Keratinocyte (primary cell): ENCODE measurements at regions not wholly inside any gene's neighbourhood (a gene's known extent, or its start where the extent isn't known, plus 50 kb on each side); places are given as distances from the start of the nearest gene placed in this dataset.

Experiments
- DNase-seq: peaks from one replicate; pipeline ENCODE4 v3.0.0-alpha.2; 2011; ENCODE audit warnings: low read depth, missing footprints, low spot score
- FAIRE-seq: peaks from 2 replicates; lab custom pipeline; 2011; peaks lifted over from hg19 to GRCh38; lab: Jason Lieb, UNC
- H2AFZ ChIP-seq: 2 replicates; pipeline ENCODE4 v1.6.0; 2012; ENCODE audit warnings: low read length, control low read depth, inconsistent platforms; ENCODE audit not compliant: control insufficient read depth
- H3K27ac ChIP-seq: 2 replicates; pipeline ENCODE4 v1.5.1; 2011; ENCODE audit warnings: low read length; ENCODE audit not compliant: control insufficient read depth, insufficient read depth
- H3K27me3 ChIP-seq: 3 replicates; pipeline ENCODE4 v1.6.0; 2011; ENCODE audit warnings: low read length; ENCODE audit not compliant: control insufficient read depth, insufficient read depth; ENCODE audit errors: extremely low read depth
- H3K36me3 ChIP-seq, 2 experiments: 2 replicates in 1 of 2; 3 replicates in 1 of 2; pipeline ENCODE4 v1.5.1; 2011; ENCODE audit warnings: low read length in 2 of 2, mild to moderate bottlenecking in 1 of 2; ENCODE audit not compliant: control insufficient read depth in 2 of 2, insufficient read depth in 2 of 2; ENCODE audit errors: extremely low read depth in 1 of 2
- H3K4me1 ChIP-seq: 3 replicates; pipeline ENCODE4 v1.5.1; 2011; ENCODE audit warnings: low read length; ENCODE audit not compliant: control insufficient read depth, insufficient read depth; ENCODE audit errors: extremely low read depth
- H3K4me2 ChIP-seq: 3 replicates; pipeline ENCODE4 v1.6.0; 2011; ENCODE audit warnings: low read depth, low read length; ENCODE audit not compliant: control insufficient read depth, insufficient read depth; ENCODE audit errors: extremely low read depth
- H3K4me3 ChIP-seq, 3 experiments: fragments of 200-600 bp in 1 of 3; sonication (generic) in 1 of 3; 2 replicates in 2 of 3; 3 replicates in 1 of 3; pipeline ENCODE4 v1.5.1; 2011 to 2016; ENCODE audit warnings: low read length in 3 of 3, mild to moderate bottlenecking in 3 of 3, control low read depth in 2 of 3, inconsistent platforms in 1 of 3, low read depth in 1 of 3, mixed read lengths in 1 of 3, mixed run types in 1 of 3, moderate library complexity in 1 of 3; ENCODE audit not compliant: control insufficient read depth in 2 of 3, insufficient read depth in 2 of 3; ENCODE audit errors: extremely low read depth in 1 of 3
- H3K79me2 ChIP-seq: 2 replicates; pipeline ENCODE4 v1.6.0; 2012; ENCODE audit warnings: low read length; ENCODE audit not compliant: control insufficient read depth, insufficient read depth
- H3K9ac ChIP-seq: 3 replicates; pipeline ENCODE4 v1.6.0; 2011; ENCODE audit warnings: low read length; ENCODE audit not compliant: control insufficient read depth, insufficient read depth; ENCODE audit errors: extremely low read depth
- H3K9me1 ChIP-seq: 3 replicates; pipeline ENCODE4 v1.6.0; 2011; ENCODE audit warnings: low read length; ENCODE audit not compliant: control insufficient read depth, insufficient read depth; ENCODE audit errors: extremely low read depth
- H3K9me3 ChIP-seq: 2 replicates; pipeline ENCODE4 v1.5.1; 2012; ENCODE audit warnings: low read depth, low read length; ENCODE audit not compliant: control insufficient read depth
- H4K20me1 ChIP-seq: 3 replicates; pipeline ENCODE4 v1.6.0; 2011; ENCODE audit warnings: low read length; ENCODE audit not compliant: control insufficient read depth, insufficient read depth; ENCODE audit errors: extremely low read depth
- EZH2 ChIP-seq: IDR thresholded peaks from one replicate; pipeline ENCODE4 v1.6.1; 2012; ENCODE audit warnings: inconsistent platforms, mild to moderate bottlenecking, low read length, moderate library complexity
- dilution Hi-C: fragments of 300-500 bp; cut with MboI; formaldehyde crosslinking; loops from one replicate; pipeline ENCODE4 v1.7.0; 2020; ENCODE audit warnings: low sequenced_read_pairs; ENCODE audit not compliant: extremely low pct_ligation_motif_present
- TF ChIP-seq, protein P1 (sequence below), 3 experiments: IDR thresholded peaks in 1 of 3; conservative IDR thresholded peaks in 1 of 3; optimal IDR thresholded peaks in 1 of 3; 2 replicates in 2 of 3; 3 replicates in 1 of 3; pipeline versions ENCODE3 to v1.5.1; 2011; ENCODE audit warnings: low read length in 3 of 3, mild to moderate bottlenecking in 3 of 3, moderate library complexity in 2 of 3, control low read depth in 1 of 3, inconsistent platforms in 1 of 3; ENCODE audit not compliant: insufficient read depth in 2 of 3; ENCODE audit errors: extremely low read depth in 1 of 3

DNA sequence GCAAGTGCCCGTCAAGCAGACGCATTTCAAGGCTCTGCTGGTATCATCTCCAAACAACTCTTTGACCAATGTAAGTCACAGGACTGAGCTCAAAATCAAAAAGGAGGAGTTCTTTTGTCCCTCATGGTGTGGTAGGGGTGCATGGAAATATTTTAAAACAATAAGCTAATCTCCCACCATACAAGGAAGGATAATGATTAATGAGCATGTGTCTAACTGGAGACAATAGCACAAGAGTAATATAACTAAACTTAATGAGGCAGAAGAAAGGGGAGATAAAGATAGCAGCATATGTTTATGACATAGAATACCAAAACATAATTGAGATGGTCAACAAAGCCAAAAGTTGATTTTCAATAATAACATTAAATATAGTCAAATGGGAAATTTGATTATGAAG, 668.0 kb upstream of the ZP4 start:
- Histone ChIP-seq H3K9ac (no peak overlapping the region), H2AFZ (no peak overlapping the region), H3K79me2 (no peaks in the 10 kb centered on the region), H3K4me2 (no peak overlapping the region), H3K4me3 (no peak overlapping the region), H3K27ac (no peak overlapping the region), H3K4me1 (no peaks in the 10 kb centered on the region), H3K36me3 (no peaks in the 10 kb centered on the region), H3K9me3 (no peaks in the 10 kb centered on the region), H3K27me3 (no peaks in the 10 kb centered on the region), H4K20me1 (no peaks in the 10 kb centered on the region), H3K9me1 (no peaks in the 10 kb centered on the region)
- FAIRE-seq (no peak), DNase-seq (no peak)
- dilution Hi-C loops = no loop called here
- TF ChIP-seq, protein P1, sequence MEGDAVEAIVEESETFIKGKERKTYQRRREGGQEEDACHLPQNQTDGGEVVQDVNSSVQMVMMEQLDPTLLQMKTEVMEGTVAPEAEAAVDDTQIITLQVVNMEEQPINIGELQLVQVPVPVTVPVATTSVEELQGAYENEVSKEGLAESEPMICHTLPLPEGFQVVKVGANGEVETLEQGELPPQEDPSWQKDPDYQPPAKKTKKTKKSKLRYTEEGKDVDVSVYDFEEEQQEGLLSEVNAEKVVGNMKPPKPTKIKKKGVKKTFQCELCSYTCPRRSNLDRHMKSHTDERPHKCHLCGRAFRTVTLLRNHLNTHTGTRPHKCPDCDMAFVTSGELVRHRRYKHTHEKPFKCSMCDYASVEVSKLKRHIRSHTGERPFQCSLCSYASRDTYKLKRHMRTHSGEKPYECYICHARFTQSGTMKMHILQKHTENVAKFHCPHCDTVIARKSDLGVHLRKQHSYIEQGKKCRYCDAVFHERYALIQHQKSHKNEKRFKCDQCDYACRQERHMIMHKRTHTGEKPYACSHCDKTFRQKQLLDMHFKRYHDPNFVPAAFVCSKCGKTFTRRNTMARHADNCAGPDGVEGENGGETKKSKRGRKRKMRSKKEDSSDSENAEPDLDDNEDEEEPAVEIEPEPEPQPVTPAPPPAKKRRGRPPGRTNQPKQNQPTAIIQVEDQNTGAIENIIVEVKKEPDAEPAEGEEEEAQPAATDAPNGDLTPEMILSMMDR (optimal IDR thresholded peaks at IDR 0.05 in 1 of 3, IDR thresholded peaks at IDR 0.05 in 1 of 3, conservative IDR thresholded peaks at IDR 0.05 in 1 of 3; ENCODE audit: extremely low read depth in 1 of 3, insufficient read depth in 2 of 3, low read length in 3 of 3) = no peak
- no peak for TF ChIP-seq EZH2

DNA sequence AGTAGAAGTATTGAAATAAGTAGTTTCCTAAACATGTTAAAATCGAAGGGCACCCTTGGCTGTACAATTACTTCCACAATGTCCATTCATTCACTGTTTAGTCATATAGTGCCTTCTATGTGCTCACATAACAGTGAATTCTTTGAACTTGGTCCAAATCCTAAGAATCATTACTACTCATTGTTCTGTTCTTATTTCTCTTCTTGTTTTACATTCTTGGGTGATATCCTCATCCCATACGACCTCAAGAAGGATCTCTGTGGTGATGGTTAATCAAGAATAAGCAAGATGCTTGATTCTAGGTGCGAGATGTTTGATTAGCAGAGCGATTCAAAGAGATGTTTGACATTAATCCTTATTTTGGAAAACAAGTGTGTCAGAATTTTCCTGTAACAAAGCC, 667.4 kb upstream of the ZP4 start:
- no peak overlapping the region for H3K4me2 ChIP-seq
- no peaks in the 10 kb centered on the region for H3K4me1 ChIP-seq
- H3K79me2 ChIP-seq = no peaks in the 10 kb centered on the region
- DNase-seq = no peak
- H3K9me3 ChIP-seq = no peaks in the 10 kb centered on the region
- dilution Hi-C loops = no loop called here
- no peak overlapping the region for H2AFZ ChIP-seq
- H3K36me3 ChIP-seq = no peaks in the 10 kb centered on the region
- H4K20me1 ChIP-seq = no peaks in the 10 kb centered on the region
- TF ChIP-seq EZH2 = no peak
- TF ChIP-seq, protein P1 (optimal IDR thresholded peaks at IDR 0.05 in 1 of 3, IDR thresholded peaks at IDR 0.05 in 1 of 3, conservative IDR thresholded peaks at IDR 0.05 in 1 of 3; ENCODE audit: extremely low read depth in 1 of 3, insufficient read depth in 2 of 3, low read length in 3 of 3) = no peak
- H3K4me3 ChIP-seq = no peak overlapping the region
- H3K9ac ChIP-seq = no peak overlapping the region
- no peak for FAIRE-seq
- no peaks in the 10 kb centered on the region for H3K9me1 ChIP-seq
- H3K27me3 ChIP-seq = no peaks in the 10 kb centered on the region
- H3K27ac ChIP-seq = no peak overlapping the region
